GM23248 (cell line): ENCODE measurements at regions not wholly inside any gene's neighbourhood (a gene's known extent, or its start where the extent isn't known, plus 50 kb on each side); places are given as distances from the start of the nearest gene placed in this dataset.

ENCODE experiments used
- DNase-seq: peaks from one replicate; pipeline ENCODE4 v3.0.0-alpha.2; 2015
- H2AFZ ChIP-seq: fragments of 200-600 bp; sonication (generic); 2 replicates; pipeline ENCODE4 v1.6.1; 2016; ENCODE audit warnings: antibody characterized with exemption
- H3F3A ChIP-seq: fragments of 200-600 bp; sonication (generic); 2 replicates; pipeline ENCODE4 v1.6.1; 2016; ENCODE audit warnings: mild to moderate bottlenecking, antibody characterized with exemption, mixed run types; ENCODE audit not compliant: insufficient read depth
- H3K27ac ChIP-seq: fragments of 200-600 bp; sonication (generic); 2 replicates; pipeline ENCODE4 v1.5.1; 2016; ENCODE audit warnings: mild to moderate bottlenecking
- H3K27me3 ChIP-seq: fragments of 200-600 bp; sonication (generic); replicated peaks from 2 replicates; pipeline ENCODE4 v1.6.1; 2016; ENCODE audit warnings: mild to moderate bottlenecking; ENCODE audit not compliant: insufficient read depth
- H3K36me3 ChIP-seq: fragments of 200-600 bp; sonication (generic); 2 replicates; pipeline ENCODE4 v1.6.1; 2016; ENCODE audit warnings: low read depth, mild to moderate bottlenecking
- H3K4me1 ChIP-seq: fragments of 200-600 bp; sonication (generic); 2 replicates; pipeline ENCODE4 v1.6.1; 2016; ENCODE audit warnings: mild to moderate bottlenecking; ENCODE audit not compliant: insufficient read depth
- H3K4me2 ChIP-seq: fragments of 200-600 bp; sonication (generic); one replicate; pipeline ENCODE4 v1.6.1; 2016; ENCODE audit warnings: mild to moderate bottlenecking; ENCODE audit not compliant: unreplicated experiment
- H3K4me3 ChIP-seq: fragments of 200-600 bp; sonication (generic); 2 replicates; pipeline ENCODE4 v1.5.1; 2016; ENCODE audit warnings: mild to moderate bottlenecking
- H3K79me2 ChIP-seq: fragments of 200-600 bp; sonication (generic); 2 replicates; pipeline ENCODE4 v1.6.1; 2016; ENCODE audit warnings: mild to moderate bottlenecking; ENCODE audit not compliant: insufficient read depth
- H3K9ac ChIP-seq: fragments of 200-600 bp; sonication (generic); 2 replicates; pipeline ENCODE4 v1.6.1; 2016; ENCODE audit warnings: mild to moderate bottlenecking
- H3K9me2 ChIP-seq: fragments of 200-600 bp; sonication (generic); 2 replicates; pipeline ENCODE4 v1.6.1; 2016; ENCODE audit warnings: mixed run types, mild to moderate bottlenecking, moderate library complexity; ENCODE audit not compliant: insufficient read depth
- H3K9me3 ChIP-seq: fragments of 200-600 bp; sonication (generic); one replicate; pipeline ENCODE4 v1.6.1; 2017; ENCODE audit warnings: low read depth
- H4K20me1 ChIP-seq: fragments of 200-600 bp; sonication (generic); 2 replicates; pipeline ENCODE4 v1.6.0; 2016; ENCODE audit not compliant: insufficient read depth
- EZH2 ChIP-seq: fragments of 200-600 bp; sonication (generic); IDR thresholded peaks from 2 replicates; pipeline ENCODE4 v1.6.1; 2018; ENCODE audit warnings: antibody characterized with exemption, mild to moderate bottlenecking; ENCODE audit not compliant: insufficient read depth, poor library complexity, severe bottlenecking
- EZH2phosphoT487 ChIP-seq: fragments of 200-600 bp; sonication (generic); IDR thresholded peaks from 2 replicates; pipeline ENCODE4 v1.6.1; 2018; ENCODE audit warnings: antibody characterized with exemption, moderate library complexity, mild to moderate bottlenecking, low read depth; ENCODE audit not compliant: insufficient read depth
- WGBS, 2 experiments: methylation state at CpG; one replicate each; pipeline ENCODE4 v1.1.6; 2015 to 2017; ENCODE audit warnings: low lambda C conversion rate in 2 of 2, low coverage in 1 of 2; ENCODE audit errors: missing lambda C conversion rate in 2 of 2; 5-methylcytosine and 5-hydroxymethylcytosine counted together
- in situ Hi-C: fragments of 300-500 bp; cut with MboI; formaldehyde crosslinking; loops from 2 replicates; pipeline ENCODE4 v1.15.0; 2020

GRCh38 chr4:153973942-153974341 is 185.1 kb upstream of the SFRP2 start:
- no peak overlapping the region for H2AFZ ChIP-seq
- no peaks in the 10 kb centered on the region for H3K79me2 ChIP-seq
- no peak overlapping the region for H3K4me3 ChIP-seq
- H4K20me1 ChIP-seq, result no peaks in the 10 kb centered on the region
- WGBS, 2 experiments, result 53 to 57% methylated on average over 4 of the region's 4 CpGs
- DNase-seq, result no peak
- no peaks in the 10 kb centered on the region for H3K9me2 ChIP-seq
- H3K36me3 ChIP-seq, result no peaks in the 10 kb centered on the region
- no peak overlapping the region for H3K9ac ChIP-seq
- H3K4me2 ChIP-seq, result no peak overlapping the region
- TF ChIP-seq EZH2, result no peak
- no peak for TF ChIP-seq EZH2phosphoT487
- no peaks in the 10 kb centered on the region for H3F3A ChIP-seq
- H3K27me3 ChIP-seq, result no peaks in the 10 kb centered on the region
- no peak overlapping the region for H3K27ac ChIP-seq
- in situ Hi-C loops, result no loop called here
- H3K9me3 ChIP-seq, result no peaks in the 10 kb centered on the region
- H3K4me1 ChIP-seq, result peaks cover 3% of the 10 kb centered on the region; the same call in 1 of the 2 replicates

DNA sequence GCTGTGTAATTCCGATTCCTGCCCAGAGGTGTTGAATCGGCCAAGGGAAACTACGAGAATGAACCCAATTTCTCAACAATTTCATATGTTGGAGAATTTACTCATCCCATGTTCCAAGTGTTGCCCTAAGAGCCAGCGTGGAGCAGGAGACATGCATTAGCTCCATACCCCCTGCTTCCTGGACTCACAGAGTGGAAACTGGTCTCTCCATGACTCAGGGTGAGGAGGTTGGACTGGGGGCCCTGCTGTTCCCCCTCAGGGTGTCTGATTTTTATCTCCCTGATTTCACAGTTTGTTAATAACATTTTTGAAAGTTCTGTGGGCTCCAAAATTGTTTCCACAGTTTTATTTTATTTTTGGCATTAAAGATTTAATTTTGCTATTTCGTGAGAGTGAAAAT is 183.0 kb upstream of the SFRP2 start:
- no peak overlapping the region for H3K4me2 ChIP-seq
- 42 to 44% methylated on average over 5 of the region's 5 CpGs for WGBS, 2 experiments
- DNase-seq, result no peak
- no peak overlapping the region for H3K9ac ChIP-seq
- H3K9me3 ChIP-seq, result no peaks in the 10 kb centered on the region
- H3K4me1 ChIP-seq, result no peaks in the 10 kb centered on the region
- no peaks in the 10 kb centered on the region for H3K79me2 ChIP-seq
- no peaks in the 10 kb centered on the region for H4K20me1 ChIP-seq
- no peak overlapping the region for H3K4me3 ChIP-seq
- no peak overlapping the region for H3K27ac ChIP-seq
- no peaks in the 10 kb centered on the region for H3K27me3 ChIP-seq
- no peaks in the 10 kb centered on the region for H3K36me3 ChIP-seq
- TF ChIP-seq EZH2, result no peak
- TF ChIP-seq EZH2phosphoT487, result no peak
- H3K9me2 ChIP-seq, result no peaks in the 10 kb centered on the region
- H3F3A ChIP-seq, result no peaks in the 10 kb centered on the region
- no peak overlapping the region for H2AFZ ChIP-seq
- in situ Hi-C loops, result no loop called here

- Histone ChIP-seq H3K27me3 (no peaks in the 10 kb centered on the region), H3K9me3 (no peaks in the 10 kb centered on the region), H3K27ac (no peak overlapping the region), H3K4me1 (no peaks in the 10 kb centered on the region), H3K4me3 (no peak overlapping the region), H3K79me2 (no peaks in the 10 kb centered on the region), H3F3A (no peaks in the 10 kb centered on the region), H4K20me1 (no peaks in the 10 kb centered on the region), H3K9ac (no peak overlapping the region), H3K36me3 (no peaks in the 10 kb centered on the region), H3K4me2 (no peak overlapping the region), H3K9me2 (no peaks in the 10 kb centered on the region), H2AFZ (no peak overlapping the region)
- in situ Hi-C loops, result no loop called here
- no peak for DNase-seq
- TF ChIP-seq EZH2phosphoT487 (no peak), EZH2 (no peak)
- 87 to 100% methylated on average over 2 of the region's 2 CpGs for WGBS, 2 experiments
Observed at GRCh38 chr4:153970169-153970568, 181.3 kb upstream of the SFRP2 start.

- Histone ChIP-seq H3K9me2 (no peaks in the 10 kb centered on the region), H2AFZ (no peak overlapping the region), H3K79me2 (no peaks in the 10 kb centered on the region), H3K4me1 (no peaks in the 10 kb centered on the region), H3K9me3 (no peaks in the 10 kb centered on the region), H3K4me3 (no peak overlapping the region), H3K36me3 (no peaks in the 10 kb centered on the region), H3K4me2 (no peak overlapping the region), H3K27me3 (no peaks in the 10 kb centered on the region), H3K27ac (no peak overlapping the region), H4K20me1 (no peaks in the 10 kb centered on the region), H3F3A (no peaks in the 10 kb centered on the region), H3K9ac (no peak overlapping the region)
- DNase-seq, result peak; percentile 14
- in situ Hi-C loops, result no loop called here
- no peak for TF ChIP-seq EZH2
- TF ChIP-seq EZH2phosphoT487, result no peak
Observed at GRCh38 chr4:153969542-153969941, 180.7 kb upstream of the SFRP2 start.

- Histone ChIP-seq H3K9me2 (no peaks in the 10 kb centered on the region), H3K9ac (no peak overlapping the region), H3K4me3 (no peak overlapping the region), H3K4me1 (peaks cover 8% of the 10 kb centered on the region; the same call in 1 of the 2 replicates), H3K4me2 (no peak overlapping the region), H3K79me2 (no peaks in the 10 kb centered on the region), H3F3A (no peaks in the 10 kb centered on the region), H2AFZ (no peak overlapping the region), H4K20me1 (no peaks in the 10 kb centered on the region), H3K36me3 (no peaks in the 10 kb centered on the region), H3K27me3 (no peaks in the 10 kb centered on the region), H3K27ac (no peak overlapping the region), H3K9me3 (no peaks in the 10 kb centered on the region)
- in situ Hi-C loops, result no loop called here
- TF ChIP-seq EZH2 (no peak), EZH2phosphoT487 (no peak)
- no peak for DNase-seq
Observed at GRCh38 chr4:153966641-153967040, 177.8 kb upstream of the SFRP2 start.
